OCI-LY7 (cell line): ENCODE measurements at regions not wholly inside any gene's neighbourhood (a gene's known extent, or its start where the extent isn't known, plus 50 kb on each side); places are given as distances from the start of the nearest gene placed in this dataset.

Experiments
- BruUV-seq: library from RNA; stranded (reverse); fragments of 400-500 nt; replicated peaks from 2 replicates; lab custom pipeline; 2021; lab: Mats Ljungman, UMichigan
- CTCF ChIA-PET: fragments of 300-600 bp; sonication (Branson Sonifier 250); formaldehyde crosslinking; loops from one replicate; lab custom pipeline; 2022; ENCODE audit warnings: antibody characterized with exemption; ENCODE audit not compliant: unreplicated experiment; lab: Charles Lee
- POLR2A ChIA-PET: fragments of 300-600 bp; sonication (Branson Sonifier 250); formaldehyde crosslinking; loops from one replicate; lab custom pipeline; 2022; ENCODE audit warnings: antibody characterized with exemption; lab: Charles Lee
- DNase-seq: peaks from one replicate; pipeline ENCODE4 v3.0.0-alpha.2; 2015; ENCODE audit warnings: low spot score
- H2AFZ ChIP-seq: fragments of 200-600 bp; sonication (generic), shearing (Covaris generic); 2 replicates; pipeline ENCODE4 v1.6.1; 2014; ENCODE audit warnings: mild to moderate bottlenecking, antibody characterized with exemption, low read length, moderate library complexity
- H3K27ac ChIP-seq: fragments of 200-600 bp; sonication (generic); 2 replicates; pipeline ENCODE4 v1.5.1; 2014; ENCODE audit warnings: mixed run types, low read depth, mild to moderate bottlenecking, moderate library complexity, low read length, inconsistent platforms; ENCODE audit not compliant: poor library complexity, severe bottlenecking
- H3K36me3 ChIP-seq: fragments of 200-600 bp; sonication (generic); 2 replicates; pipeline ENCODE4 v1.6.1; 2014; ENCODE audit warnings: mild to moderate bottlenecking, antibody characterized with exemption, low read length, moderate library complexity, mixed read lengths; ENCODE audit not compliant: insufficient read depth
- H3K4me1 ChIP-seq: fragments of 200-600 bp; sonication (generic); 2 replicates; pipeline ENCODE4 v1.5.1; 2014; ENCODE audit warnings: mild to moderate bottlenecking, low read length; ENCODE audit not compliant: insufficient read depth, poor library complexity, severe bottlenecking
- H3K4me2 ChIP-seq: fragments of 200-600 bp; sonication (generic); 2 replicates; pipeline ENCODE4 v1.6.1; 2014; ENCODE audit warnings: mild to moderate bottlenecking, low read length
- H3K4me3 ChIP-seq: fragments of 200-600 bp; sonication (generic); 2 replicates; pipeline ENCODE4 v1.5.1; 2014; ENCODE audit warnings: mild to moderate bottlenecking, low read depth, low read length; ENCODE audit not compliant: poor library complexity, severe bottlenecking
- H3K79me2 ChIP-seq: fragments of 200-600 bp; sonication (generic); 2 replicates; pipeline ENCODE4 v1.6.1; 2016; ENCODE audit warnings: low read depth, mild to moderate bottlenecking, low read length, moderate library complexity, mixed read lengths; ENCODE audit not compliant: insufficient read depth
- H3K9me2 ChIP-seq: fragments of 200-600 bp; sonication (generic); 2 replicates; pipeline ENCODE4 v1.6.1; 2016; ENCODE audit warnings: mild to moderate bottlenecking, low read length, mixed read lengths; ENCODE audit not compliant: insufficient read depth
- H3K9me3 ChIP-seq: fragments of 200-600 bp; sonication (generic); 2 replicates; pipeline ENCODE4 v1.6.1; 2014; ENCODE audit warnings: mild to moderate bottlenecking, mixed run types, low read length, mixed read lengths
- H4K20me1 ChIP-seq: fragments of 200-600 bp; sonication (generic); 2 replicates; pipeline ENCODE4 v1.6.1; 2014; ENCODE audit warnings: mild to moderate bottlenecking, antibody characterized with exemption, low read length, moderate library complexity, mixed read lengths; ENCODE audit not compliant: insufficient read depth
- CTCF ChIP-seq: fragments of 200-600 bp; sonication (generic); conservative IDR thresholded peaks from 2 replicates; pipeline ENCODE4 v1.5.1; 2014; ENCODE audit warnings: mild to moderate bottlenecking, antibody characterized with exemption, low read length, moderate library complexity, mixed read lengths
- EZH2phosphoT487 ChIP-seq: fragments of 200-600 bp; sonication (generic); IDR thresholded peaks from 2 replicates; pipeline ENCODE4 v1.6.1; 2018; ENCODE audit warnings: low read depth, borderline replicate concordance, mild to moderate bottlenecking, mixed run types, antibody characterized with exemption, low read length, moderate library complexity, mixed read lengths
- intact Hi-C: fragments of 100-400 bp; cut with micrococcal nuclease; formaldehyde crosslinking; loops from one replicate; pipeline ENCODE4 v1.10.0; 2022; ENCODE audit not compliant: unreplicated experiment

GRCh38 chr17:72412650-72413076 lies 291.8 kb downstream of the SOX9 start:
- no peak for TF ChIP-seq EZH2phosphoT487
- no peak for TF ChIP-seq CTCF
- Histone ChIP-seq H3K4me1 (peaks cover 3% of the 10 kb centered on the region), H3K9me2 (no peaks in the 10 kb centered on the region), H3K4me2 (no peak overlapping the region), H3K36me3 (no peaks in the 10 kb centered on the region), H3K9me3 (peaks cover 8% of the 10 kb centered on the region; the same call in 1 of the 2 replicates), H3K27ac (no peak overlapping the region), H2AFZ (no peak overlapping the region), H3K79me2 (no peaks in the 10 kb centered on the region), H4K20me1 (no peaks in the 10 kb centered on the region), H3K4me3 (no peak overlapping the region)
- intact Hi-C loops = no loop called here
- no TSS peak for BruUV-seq
- no peak for DNase-seq
- ChIA-PET POLR2A (interaction anchor here (0.6 kb wide), 1 partner anchor 558 kb away, joined by 3 read pairs; no protein-coding TSS in a partner anchor), CTCF (no interaction called here)

GRCh38 chr17:72413077-72414031 lies 292.5 kb downstream of the SOX9 start:
- no TSS peak for BruUV-seq
- no peaks in the 10 kb centered on the region for H4K20me1 ChIP-seq
- no peak overlapping the region for H3K4me3 ChIP-seq
- H3K36me3 ChIP-seq = no peaks in the 10 kb centered on the region
- H3K9me2 ChIP-seq = no peaks in the 10 kb centered on the region
- intact Hi-C loops = no loop called here
- H3K9me3 ChIP-seq = peaks cover 14% of the 10 kb centered on the region; the same call in 1 of the 2 replicates
- TF ChIP-seq EZH2phosphoT487 = no peak
- TF ChIP-seq CTCF = no peak
- no peak overlapping the region for H2AFZ ChIP-seq
- H3K27ac ChIP-seq = no peak overlapping the region
- H3K4me2 ChIP-seq = no peak overlapping the region
- DNase-seq = no peak
- ChIA-PET POLR2A (no interaction called here), CTCF (no interaction called here)
- no peaks in the 10 kb centered on the region for H3K79me2 ChIP-seq
- H3K4me1 ChIP-seq = no peaks in the 10 kb centered on the region

- no peak for DNase-seq
- CTCF ChIA-PET = no interaction called here
- POLR2A ChIA-PET = no interaction called here
- intact Hi-C loops = no loop called here
- no peaks in the 10 kb centered on the region for H3K79me2 ChIP-seq
- no peaks in the 10 kb centered on the region for H4K20me1 ChIP-seq
- no peaks in the 10 kb centered on the region for H3K36me3 ChIP-seq
- no peaks in the 10 kb centered on the region for H3K9me2 ChIP-seq
- peaks cover 15% of the 10 kb centered on the region; the same call in 1 of the 2 replicates for H3K9me3 ChIP-seq
- TF ChIP-seq CTCF = no peak
- TF ChIP-seq EZH2phosphoT487 = no peak
- no peaks in the 10 kb centered on the region for H3K4me1 ChIP-seq
- H3K4me3 ChIP-seq = no peak overlapping the region
- BruUV-seq = no TSS peak
- no peak overlapping the region for H3K27ac ChIP-seq
- H3K4me2 ChIP-seq = no peak overlapping the region
- H2AFZ ChIP-seq = no peak overlapping the region
Observed at GRCh38 chr17:72414032-72414396, 293.2 kb downstream of the SOX9 start.
